Prostate gland (tissue), 2 donors: ENCODE measurements at regions not wholly inside any gene's neighbourhood (a gene's known extent, or its start where the extent isn't known, plus 50 kb on each side); places are given as distances from the start of the nearest gene placed in this dataset.
A peak's percentile ranks its signal among the peaks of the same experiment; 100 is the strongest.

Experiments used
- DNase-seq: peaks from one replicate; pipeline ENCODE4 v3.0.0-alpha.2; 2019; ENCODE audit warnings: low spot score
- H3K27ac ChIP-seq, 2 donors: fragments of 200-600 bp; sonication (generic); 2 replicates each; pipeline ENCODE4 v1.5.1; 2017 to 2019
- H3K27me3 ChIP-seq: fragments of 200-600 bp; sonication (generic); replicated peaks from 2 replicates; pipeline ENCODE4 v1.5.1; 2019; ENCODE audit not compliant: insufficient read depth
- H3K36me3 ChIP-seq, 2 donors: fragments of 200-600 bp; sonication (generic); 1 replicate in 1 of 2; 2 replicates in 1 of 2; pipeline versions ENCODE4 v1.5.1 to v1.8.1; 2017 to 2019
- H3K4me1 ChIP-seq: fragments of 200-600 bp; sonication (generic); replicated peaks from 2 replicates; pipeline ENCODE4 v1.5.1; 2019
- H3K4me3 ChIP-seq, 2 donors: fragments of 200-600 bp; sonication (generic); 2 replicates each; pipeline ENCODE4 v1.5.1; 2017 to 2019
- H3K9me3 ChIP-seq: fragments of 200-600 bp; sonication (generic); 2 replicates; pipeline ENCODE4 v1.5.1; 2017
- POLR2A ChIP-seq: fragments of 450-650 bp; IDR thresholded peaks from one replicate; pipeline ENCODE4 v1.6.1; 2016; ENCODE audit warnings: antibody characterized with exemption, mild to moderate bottlenecking
- POLR2AphosphoS5 ChIP-seq: sonication (generic); formaldehyde crosslinking; IDR thresholded peaks from one replicate; pipeline ENCODE4 v1.6.1; 2017; ENCODE audit warnings: antibody characterized with exemption
- WGBS: methylation state at CpG from one replicate; pipeline ENCODE4 v1.1.5; 2018; 5-methylcytosine and 5-hydroxymethylcytosine counted together
- intact Hi-C: fragments of 100-400 bp; cut with DNase I; formaldehyde crosslinking; loops from one replicate; pipeline ENCODE4 v1.14.2; 2022
- TF ChIP-seq, protein P1 (sequence below), 4 experiments: fragments of 200-600 bp in 2 of 4; fragments of 450-650 bp in 2 of 4; sonication (generic) in 2 of 4; IDR thresholded peaks; 1 replicate in 3 of 4; 2 replicates in 1 of 4; pipeline ENCODE4 v1.5.1; 2016 to 2019; ENCODE audit warnings: antibody characterized with exemption in 4 of 4, mild to moderate bottlenecking in 2 of 4, moderate library complexity in 2 of 4

- intact Hi-C loops, result loop anchor here (10.0 kb wide), 1 partner anchor 200 kb away; no protein-coding TSS in a partner anchor
- Histone ChIP-seq H3K36me3 (no peaks in the 10 kb centered on the region), H3K4me1 (no peaks in the 10 kb centered on the region), H3K27ac (no peak overlapping the region), H3K4me3 (no peak overlapping the region), H3K9me3 (no peaks in the 10 kb centered on the region), H3K27me3 (no peaks in the 10 kb centered on the region)
- WGBS, result 83% methylated on average over 3 of the region's 3 CpGs
- no peak for DNase-seq
- TF ChIP-seq, protein P1, sequence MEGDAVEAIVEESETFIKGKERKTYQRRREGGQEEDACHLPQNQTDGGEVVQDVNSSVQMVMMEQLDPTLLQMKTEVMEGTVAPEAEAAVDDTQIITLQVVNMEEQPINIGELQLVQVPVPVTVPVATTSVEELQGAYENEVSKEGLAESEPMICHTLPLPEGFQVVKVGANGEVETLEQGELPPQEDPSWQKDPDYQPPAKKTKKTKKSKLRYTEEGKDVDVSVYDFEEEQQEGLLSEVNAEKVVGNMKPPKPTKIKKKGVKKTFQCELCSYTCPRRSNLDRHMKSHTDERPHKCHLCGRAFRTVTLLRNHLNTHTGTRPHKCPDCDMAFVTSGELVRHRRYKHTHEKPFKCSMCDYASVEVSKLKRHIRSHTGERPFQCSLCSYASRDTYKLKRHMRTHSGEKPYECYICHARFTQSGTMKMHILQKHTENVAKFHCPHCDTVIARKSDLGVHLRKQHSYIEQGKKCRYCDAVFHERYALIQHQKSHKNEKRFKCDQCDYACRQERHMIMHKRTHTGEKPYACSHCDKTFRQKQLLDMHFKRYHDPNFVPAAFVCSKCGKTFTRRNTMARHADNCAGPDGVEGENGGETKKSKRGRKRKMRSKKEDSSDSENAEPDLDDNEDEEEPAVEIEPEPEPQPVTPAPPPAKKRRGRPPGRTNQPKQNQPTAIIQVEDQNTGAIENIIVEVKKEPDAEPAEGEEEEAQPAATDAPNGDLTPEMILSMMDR (IDR thresholded peaks at IDR 0.05), result no peak
- TF ChIP-seq POLR2A, result no peak
- TF ChIP-seq POLR2AphosphoS5, result no peak
These were observed 298.5 kb upstream of the CD180 start for GRCh38 chr5:67495072-67495471.

DNA sequence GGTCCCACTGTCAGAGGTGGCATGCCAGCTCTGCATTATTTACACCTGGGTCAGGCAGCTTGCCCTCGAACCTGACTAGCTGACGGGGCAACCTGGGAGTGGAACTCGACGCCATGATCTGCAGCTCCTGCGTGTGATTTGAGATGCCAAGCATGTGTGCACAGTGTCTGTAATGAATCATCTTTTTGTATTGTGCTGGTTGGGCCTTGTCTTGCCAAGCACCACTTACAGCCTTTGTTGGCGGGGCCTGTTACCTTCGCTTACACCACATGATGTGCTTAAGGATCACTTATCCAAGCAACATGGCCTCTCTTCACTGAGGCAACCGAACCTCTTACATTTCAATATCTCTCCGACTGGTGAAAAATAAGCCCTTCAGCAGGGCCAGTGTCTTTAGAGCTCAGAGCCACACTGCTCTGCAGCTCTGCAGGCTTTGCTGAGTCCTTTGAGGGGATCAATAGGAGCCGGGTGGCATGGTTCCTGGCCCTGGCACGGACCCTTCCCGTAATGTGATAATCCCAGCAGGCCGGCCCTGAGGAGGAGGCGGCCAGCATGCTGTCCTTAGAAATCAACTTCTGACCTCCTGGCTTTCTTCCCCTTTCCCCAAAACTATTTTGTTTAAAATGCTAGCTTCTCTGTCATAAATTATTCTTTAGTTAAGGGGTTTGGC is 297.7 kb upstream of the CD180 start:
- TF ChIP-seq, protein P1 (IDR thresholded peaks at IDR 0.05), result no peak
- TF ChIP-seq POLR2A (no peak), POLR2AphosphoS5 (no peak)
- Histone ChIP-seq H3K27me3 (no peaks in the 10 kb centered on the region), H3K27ac (no peak overlapping the region), H3K36me3 (no peaks in the 10 kb centered on the region), H3K9me3 (no peaks in the 10 kb centered on the region), H3K4me3 (no peak overlapping the region), H3K4me1 (no peaks in the 10 kb centered on the region)
- 58% methylated on average over 14 of the region's 14 CpGs for WGBS
- no peak for DNase-seq
- intact Hi-C loops, result loop anchor here (5.0 to 10.0 kb wide), 2 partner anchors 200 to 758 kb away; no protein-coding TSS in a partner anchor

GRCh38 chr5:67493676-67494075 is 297.1 kb upstream of the CD180 start:
- Histone ChIP-seq H3K27me3 (no peaks in the 10 kb centered on the region), H3K4me3 (no peak overlapping the region), H3K9me3 (no peaks in the 10 kb centered on the region), H3K4me1 (no peaks in the 10 kb centered on the region), H3K36me3 (no peaks in the 10 kb centered on the region), H3K27ac (no peak overlapping the region)
- 93% methylated on average over 2 of the region's 2 CpGs for WGBS
- intact Hi-C loops, result loop anchor here (5.0 to 10.0 kb wide), 2 partner anchors 201 to 759 kb away; no protein-coding TSS in a partner anchor
- TF ChIP-seq, protein P1 (IDR thresholded peaks at IDR 0.05), result peak in 3 of 4 experiments; percentile 28 to 37 (median 35)
- TF ChIP-seq POLR2AphosphoS5 (no peak), POLR2A (no peak)
- DNase-seq, result peak; percentile 38

DNA sequence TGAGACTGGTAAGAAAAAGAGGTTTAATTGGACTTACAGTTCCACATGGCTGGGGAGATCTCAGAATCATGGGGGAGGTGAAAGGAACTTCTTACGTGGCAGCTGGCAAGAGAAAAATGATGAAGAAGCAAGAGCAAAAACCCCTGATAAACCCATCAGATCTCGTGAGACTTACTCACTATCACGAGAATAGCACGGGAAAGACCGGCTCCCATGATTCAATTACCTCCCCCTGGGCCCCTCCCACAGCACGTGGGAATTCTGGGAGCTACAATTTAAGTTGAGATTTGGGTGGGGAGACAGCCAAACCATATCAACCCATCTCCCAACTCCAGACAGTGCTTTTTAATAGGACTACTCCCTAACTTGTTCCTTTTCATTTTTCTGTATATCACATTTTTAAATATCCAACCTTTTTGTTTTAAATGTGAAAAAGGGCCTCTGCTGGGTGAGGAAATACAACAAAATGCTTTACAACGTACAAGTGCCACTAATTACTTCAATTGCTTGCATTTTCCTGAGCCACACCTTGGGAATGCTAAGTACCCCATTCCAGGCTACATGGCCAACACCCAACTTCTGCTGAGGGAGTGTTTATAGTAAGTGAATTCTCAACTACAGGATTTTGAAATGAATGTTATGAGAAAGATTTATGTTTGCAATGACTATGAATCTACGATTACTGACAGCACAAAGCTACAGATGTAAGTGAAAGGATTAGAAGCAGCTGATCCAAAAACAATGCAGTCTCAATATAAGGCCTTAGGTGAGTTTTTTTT is 294.1 kb upstream of the CD180 start:
- no peak for DNase-seq
- H3K9me3 ChIP-seq, result no peaks in the 10 kb centered on the region
- no peaks in the 10 kb centered on the region for H3K4me1 ChIP-seq
- 74% methylated on average over 8 of the region's 8 CpGs for WGBS
- no peaks in the 10 kb centered on the region for H3K36me3 ChIP-seq
- TF ChIP-seq POLR2AphosphoS5, result no peak
- TF ChIP-seq, protein P1 (IDR thresholded peaks at IDR 0.05), result no peak
- TF ChIP-seq POLR2A, result no peak
- no peaks in the 10 kb centered on the region for H3K27me3 ChIP-seq
- no peak overlapping the region for H3K4me3 ChIP-seq
- H3K27ac ChIP-seq, result no peak overlapping the region
- intact Hi-C loops, result loop anchor here (5.0 to 10.0 kb wide), 2 partner anchors 204 to 762 kb away; no protein-coding TSS in a partner anchor
